Activated naive CD4-positive, alpha-beta T cell treated with anti-CD3 and anti-CD28 coated beads, Interleukin-2, amount 50 U/mL, for 72 hours (primary cell): ENCODE measurements at regions not wholly inside any gene's neighbourhood (a gene's known extent, or its start where the extent isn't known, plus 50 kb on each side); places are given as distances from the start of the nearest gene placed in this dataset.

Source experiments
- ATAC-seq, 2 donors: fragments of 150-1000 bp; cut with Tn5 transposase; 2 replicates each; pipeline ENCODE4 v1.10.0; 2021; ENCODE audit warnings: mild to moderate bottlenecking in 2 of 2, moderate library complexity in 2 of 2
- DNase-seq, 2 donors: peaks; one replicate each; pipeline ENCODE4 v3.0.0; 2021 to 2022; ENCODE audit warnings: low spot score in 2 of 2
- H3K27ac Mint-ChIP-seq, 2 donors: one replicate each; pipeline ENCODE4 v1.8.0; 2022; ENCODE audit warnings: mild to moderate bottlenecking in 2 of 2, mixed read lengths in 2 of 2
- H3K36me3 Mint-ChIP-seq, 2 donors: one replicate each; pipeline ENCODE4 v1.8.0; 2022; ENCODE audit warnings: mixed read lengths in 2 of 2
- H3K9me3 Mint-ChIP-seq, 2 donors: one replicate each; pipeline ENCODE4 v1.8.0; 2022; ENCODE audit warnings: mixed read lengths in 2 of 2

- Mint-ChIP-seq H3K36me3 (peaks cover 10 to 13% of the 10 kb centered on the region in 2 donors), H3K27ac (no peak overlapping the region), H3K9me3 (peaks cover 4 to 12% of the 10 kb centered on the region in 2 donors)
- ATAC-seq (no peak), DNase-seq (no peak)
These were observed 85.9 kb upstream of the C3orf80 start for GRCh38 chr3:160139291-160139690.

DNA sequence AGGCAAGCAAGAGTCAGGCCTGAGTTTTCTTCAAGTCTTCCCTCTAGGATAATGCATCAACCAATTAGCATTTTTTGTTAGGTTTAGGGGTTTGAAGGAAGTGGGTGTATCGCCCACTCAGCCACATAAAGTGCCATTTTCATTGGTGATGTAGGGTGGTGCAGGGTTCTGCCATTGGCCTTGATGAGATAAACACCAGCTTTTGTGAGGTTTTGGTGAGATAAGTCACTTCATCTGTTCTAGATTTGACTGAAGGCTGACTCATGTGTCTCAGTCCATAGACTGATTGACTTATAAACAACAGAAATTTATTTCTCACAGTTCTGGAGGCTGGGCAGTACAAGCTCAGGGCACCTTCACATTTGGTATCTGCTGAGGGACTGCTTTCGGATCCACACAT is 84.5 kb upstream of the C3orf80 start:
- peak; percentile 81 to 98 for ATAC-seq
- peak in 1 of 2 donors; percentile 25 for DNase-seq
- Mint-ChIP-seq H3K9me3 (peaks cover 4 to 12% of the 10 kb centered on the region in 2 donors), H3K36me3 (peaks cover 10 to 13% of the 10 kb centered on the region in 2 donors), H3K27ac (no peak overlapping the region)

DNA sequence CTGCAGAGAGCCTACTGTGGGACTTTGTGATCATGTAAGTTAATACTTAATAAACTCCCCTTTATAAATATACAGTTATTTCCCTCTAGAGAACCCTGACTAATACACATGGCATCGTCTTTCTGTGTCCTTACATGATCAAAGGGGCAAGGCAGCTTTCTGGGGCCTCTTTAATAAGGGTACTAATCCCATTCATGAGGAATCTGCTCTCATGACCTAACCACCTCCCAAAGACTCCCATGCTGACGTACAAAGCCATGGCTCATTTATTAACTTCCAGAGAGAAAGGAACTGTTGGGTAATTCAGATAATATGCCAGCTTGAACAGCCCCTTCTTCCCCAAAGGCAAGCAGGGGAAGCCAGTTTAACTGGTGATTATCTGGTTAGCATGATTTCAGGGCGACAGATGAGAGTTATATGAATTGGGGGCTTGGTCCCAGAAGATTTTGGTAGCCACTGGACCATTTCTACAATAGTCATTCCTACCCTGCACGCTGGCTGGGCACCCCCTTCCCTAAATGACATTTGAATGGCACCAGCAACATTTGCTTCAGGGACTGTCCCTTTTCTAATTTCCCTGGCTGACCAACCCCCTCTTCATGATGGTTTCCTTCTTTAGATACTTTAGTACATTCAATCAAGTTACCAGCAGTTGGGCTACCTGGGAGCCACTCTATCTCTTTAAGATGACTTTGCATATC is 83.6 kb upstream of the C3orf80 start:
- peaks cover 10 to 13% of the 10 kb centered on the region in 2 donors for H3K36me3 Mint-ChIP-seq
- ATAC-seq: no peak

DNA sequence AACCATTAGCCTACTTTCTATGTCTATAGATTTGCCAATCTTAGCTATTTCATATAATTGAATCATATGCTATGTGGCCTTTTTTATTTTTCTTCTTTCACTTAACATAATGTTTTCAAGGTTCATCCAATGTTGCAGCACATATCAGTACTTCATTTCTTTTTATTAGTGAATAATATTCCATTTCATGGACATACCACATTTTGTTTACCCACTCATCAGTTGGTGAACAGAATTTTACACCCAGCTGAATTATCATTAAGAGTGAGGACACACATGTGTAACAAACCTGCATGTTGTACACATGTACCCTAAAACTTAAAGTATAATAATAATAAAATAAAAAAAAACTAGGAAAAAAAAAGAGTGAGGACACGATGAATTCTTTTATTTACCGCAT is 81.7 kb upstream of the C3orf80 start:
- ATAC-seq (no peak), DNase-seq (no peak)
- H3K9me3 Mint-ChIP-seq: peaks cover 4 to 12% of the 10 kb centered on the region in 2 donors
- H3K27ac Mint-ChIP-seq: no peak overlapping the region
- peaks cover 10 to 13% of the 10 kb centered on the region in 2 donors for H3K36me3 Mint-ChIP-seq

More for the DNA sequence above, 83.6 kb upstream of the C3orf80 start:
- no peak overlapping the region for H3K27ac Mint-ChIP-seq
- H3K9me3 Mint-ChIP-seq: peaks cover 4 to 12% of the 10 kb centered on the region in 2 donors
- DNase-seq: no peak

GRCh38 chr3:160150066-160150465 is 75.2 kb upstream of the C3orf80 start:
- ATAC-seq (no peak), DNase-seq (no peak)
- Mint-ChIP-seq H3K27ac (no peak overlapping the region), H3K9me3 (no peaks in the 10 kb centered on the region), H3K36me3 (no peaks in the 10 kb centered on the region)

DNA sequence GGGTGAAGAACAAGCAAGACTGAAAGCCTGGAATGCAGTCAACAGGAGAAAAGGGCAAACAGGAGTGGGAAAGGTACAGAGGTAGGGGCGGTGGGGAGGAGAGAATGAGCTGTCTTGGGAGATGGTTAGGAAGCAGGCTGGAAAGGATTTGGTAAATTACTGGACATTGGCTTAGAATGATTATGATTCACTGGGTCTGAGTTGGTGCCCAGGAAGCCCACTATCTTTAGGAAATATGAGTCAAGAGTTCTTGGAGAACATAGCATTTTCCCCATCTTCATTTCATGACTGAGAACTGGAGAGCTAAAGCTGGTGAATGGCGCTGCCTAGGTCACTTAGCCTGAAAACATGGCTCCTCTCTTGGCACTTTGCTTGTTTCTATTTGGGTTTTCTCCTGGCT is 74.7 kb upstream of the C3orf80 start:
- H3K9me3 Mint-ChIP-seq: no peaks in the 10 kb centered on the region
- DNase-seq (no peak), ATAC-seq (no peak)
- H3K36me3 Mint-ChIP-seq: no peaks in the 10 kb centered on the region
- no peak overlapping the region for H3K27ac Mint-ChIP-seq

DNA sequence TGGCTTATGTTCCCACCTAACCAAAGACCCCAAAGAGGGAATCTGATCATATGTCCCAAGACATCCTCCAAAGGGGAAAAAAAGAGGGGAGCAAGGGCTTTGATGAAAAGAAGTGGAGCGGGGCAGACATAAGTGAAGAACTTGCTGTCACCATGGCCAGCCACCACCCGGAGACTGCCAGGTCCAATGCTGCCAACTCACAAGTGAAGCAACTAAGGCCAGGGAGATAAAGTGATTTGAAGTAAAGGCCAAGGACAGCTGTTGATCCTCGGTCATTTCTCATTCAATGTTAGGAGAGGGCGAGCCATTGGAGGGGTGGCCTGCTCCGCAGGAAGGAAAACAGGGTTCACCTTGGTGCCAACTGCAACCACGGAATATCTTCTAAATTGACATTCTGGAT is 72.6 kb upstream of the C3orf80 start:
- ATAC-seq (no peak), DNase-seq (no peak)
- Mint-ChIP-seq H3K27ac (no peak overlapping the region), H3K36me3 (no peaks in the 10 kb centered on the region), H3K9me3 (no peaks in the 10 kb centered on the region)

GRCh38 chr3:160154033-160154432 is 71.2 kb upstream of the C3orf80 start:
- ATAC-seq (peak; percentile 65 to 85), DNase-seq (no peak)
- H3K36me3 Mint-ChIP-seq: no peaks in the 10 kb centered on the region
- H3K27ac Mint-ChIP-seq: no peak overlapping the region
- H3K9me3 Mint-ChIP-seq: no peaks in the 10 kb centered on the region

GRCh38 chr3:160154596-160154995 is 70.6 kb upstream of the C3orf80 start:
- DNase-seq (no peak), ATAC-seq (no peak)
- Mint-ChIP-seq H3K27ac (no peak overlapping the region), H3K9me3 (no peaks in the 10 kb centered on the region), H3K36me3 (no peaks in the 10 kb centered on the region)

- Mint-ChIP-seq H3K27ac (no peak overlapping the region), H3K9me3 (no peaks in the 10 kb centered on the region), H3K36me3 (no peaks in the 10 kb centered on the region)
- DNase-seq (no peak), ATAC-seq (no peak)
These were observed 67.9 kb upstream of the C3orf80 start for GRCh38 chr3:160157321-160157720.

- ATAC-seq (no peak), DNase-seq (no peak)
- Mint-ChIP-seq H3K9me3 (no peaks in the 10 kb centered on the region), H3K27ac (no peak overlapping the region), H3K36me3 (no peaks in the 10 kb centered on the region)
These were observed 65.9 kb upstream of the C3orf80 start for GRCh38 chr3:160159341-160159740.

DNA sequence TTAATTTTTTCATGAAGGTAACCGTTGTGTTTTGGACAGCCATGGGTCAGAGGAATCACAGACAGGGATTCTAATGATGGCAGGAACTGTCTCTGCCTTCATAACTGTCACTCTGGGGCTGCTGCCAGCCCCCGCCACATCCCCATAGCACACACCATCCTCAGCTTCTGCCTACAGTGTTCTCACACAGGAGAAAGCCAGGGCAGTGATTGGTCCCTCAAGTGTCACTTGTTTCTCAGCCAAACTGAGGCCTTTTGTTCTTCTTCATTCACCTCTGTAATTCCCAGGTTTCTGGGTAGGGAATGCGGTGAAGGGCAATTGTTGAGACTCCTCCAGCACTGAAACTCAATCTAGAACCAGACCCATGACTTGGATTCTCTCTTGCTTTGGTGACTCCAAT is 65.4 kb upstream of the C3orf80 start:
- DNase-seq (no peak), ATAC-seq (no peak)
- Mint-ChIP-seq H3K27ac (no peak overlapping the region), H3K9me3 (no peaks in the 10 kb centered on the region), H3K36me3 (no peaks in the 10 kb centered on the region)

DNA sequence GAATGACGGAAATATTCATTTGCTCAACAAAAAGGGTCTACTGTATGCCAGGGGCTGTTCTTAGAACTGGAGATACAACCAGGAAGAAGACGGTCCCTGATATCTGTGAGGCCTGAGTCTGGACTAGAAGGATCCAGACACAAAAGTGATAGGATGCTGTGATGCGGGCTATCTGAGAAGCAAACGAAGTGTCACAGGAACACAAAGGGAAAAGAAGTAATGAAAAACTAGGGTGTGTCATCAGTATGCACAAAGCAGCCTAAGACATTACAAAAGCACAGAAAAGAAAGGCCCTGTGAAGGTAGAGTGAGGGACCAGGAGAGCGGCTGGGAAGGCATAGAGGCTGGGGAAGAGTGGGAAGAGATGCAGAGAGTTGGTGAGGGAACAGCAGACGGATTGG is 63.3 kb upstream of the C3orf80 start:
- H3K9me3 Mint-ChIP-seq: no peaks in the 10 kb centered on the region

GRCh38 chr3:160162440-160162839 is 62.8 kb upstream of the C3orf80 start:
- ATAC-seq (no peak), DNase-seq (no peak)

More for the DNA sequence above, 63.3 kb upstream of the C3orf80 start:
- ATAC-seq (no peak), DNase-seq (no peak)
- H3K36me3 Mint-ChIP-seq: no peaks in the 10 kb centered on the region
- H3K27ac Mint-ChIP-seq: no peak overlapping the region

DNA sequence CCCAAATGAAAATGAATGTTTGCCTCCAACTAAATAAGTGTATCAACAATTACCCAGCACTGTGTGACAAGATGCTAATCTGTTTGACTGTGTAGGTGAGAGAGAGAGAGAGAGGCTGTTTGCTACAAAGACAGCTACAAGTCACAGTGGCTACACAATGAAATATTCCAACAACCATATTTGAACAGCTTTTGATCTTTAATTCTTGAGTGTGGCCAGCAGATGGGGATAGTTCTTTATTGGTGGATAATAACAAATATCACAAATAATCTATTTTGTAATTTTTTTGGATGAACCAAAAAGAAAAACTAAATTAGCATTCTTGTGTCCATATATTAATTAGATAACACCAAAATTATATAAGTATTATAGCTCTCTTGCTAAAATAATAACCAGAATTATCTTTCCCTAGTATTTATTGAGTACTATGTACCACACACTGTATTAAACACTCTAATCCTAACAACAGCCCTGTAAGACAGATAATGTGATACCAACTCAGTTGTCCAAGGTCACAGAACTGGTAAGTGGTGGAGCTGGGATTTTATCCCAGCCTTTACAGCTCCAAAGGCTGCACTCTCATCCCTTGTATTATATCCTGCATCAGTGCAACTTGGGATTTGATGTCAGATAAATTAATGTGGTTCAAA is 61.9 kb upstream of the C3orf80 start:
- H3K9me3 Mint-ChIP-seq: no peaks in the 10 kb centered on the region
- DNase-seq (no peak), ATAC-seq (no peak)
- H3K36me3 Mint-ChIP-seq: no peaks in the 10 kb centered on the region
- no peak overlapping the region for H3K27ac Mint-ChIP-seq

More at GRCh38 chr3:160162440-160162839, 62.8 kb upstream of the C3orf80 start:
- H3K9me3 Mint-ChIP-seq: no peaks in the 10 kb centered on the region
- H3K36me3 Mint-ChIP-seq: no peaks in the 10 kb centered on the region
- H3K27ac Mint-ChIP-seq: no peak overlapping the region

GRCh38 chr3:160168246-160168645 is 57.0 kb upstream of the C3orf80 start:
- ATAC-seq (no peak), DNase-seq (no peak)
- Mint-ChIP-seq H3K36me3 (no peaks in the 10 kb centered on the region), H3K9me3 (no peaks in the 10 kb centered on the region), H3K27ac (no peak overlapping the region)

- no peak overlapping the region for H3K27ac Mint-ChIP-seq
- no peak for DNase-seq
- no peak for ATAC-seq
- no peaks in the 10 kb centered on the region for H3K36me3 Mint-ChIP-seq
- H3K9me3 Mint-ChIP-seq: no peaks in the 10 kb centered on the region
These were observed 55.9 kb upstream of the C3orf80 start for GRCh38 chr3:160169139-160169976.
